ENCODE measurements at regions not wholly inside any gene's neighbourhood (a gene's known extent, or its start where the extent isn't known, plus 50 kb on each side); places are given as distances from the start of the nearest gene placed in this dataset.

DNA sequence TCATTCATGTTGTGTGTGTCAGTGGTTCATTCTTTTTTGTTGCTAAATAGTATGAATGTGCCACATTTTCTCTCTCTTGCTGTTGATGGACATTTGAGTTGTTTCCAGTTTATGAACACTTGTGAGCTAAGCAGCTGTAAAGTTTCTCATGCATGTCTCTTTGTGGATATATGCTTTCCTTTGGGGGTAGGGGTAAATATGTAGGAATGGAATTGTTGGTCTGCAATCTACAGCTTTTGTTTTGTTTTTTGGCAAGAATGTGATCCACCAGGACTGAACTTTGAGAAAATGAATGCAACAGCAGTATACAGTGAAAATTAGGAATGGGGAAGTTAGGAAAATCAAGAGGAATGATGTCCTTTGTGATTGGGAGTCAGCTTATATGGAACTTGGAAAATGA, 226.3 kb downstream of the CDCA7 start:
- TF ChIP-seq, protein P1, sequence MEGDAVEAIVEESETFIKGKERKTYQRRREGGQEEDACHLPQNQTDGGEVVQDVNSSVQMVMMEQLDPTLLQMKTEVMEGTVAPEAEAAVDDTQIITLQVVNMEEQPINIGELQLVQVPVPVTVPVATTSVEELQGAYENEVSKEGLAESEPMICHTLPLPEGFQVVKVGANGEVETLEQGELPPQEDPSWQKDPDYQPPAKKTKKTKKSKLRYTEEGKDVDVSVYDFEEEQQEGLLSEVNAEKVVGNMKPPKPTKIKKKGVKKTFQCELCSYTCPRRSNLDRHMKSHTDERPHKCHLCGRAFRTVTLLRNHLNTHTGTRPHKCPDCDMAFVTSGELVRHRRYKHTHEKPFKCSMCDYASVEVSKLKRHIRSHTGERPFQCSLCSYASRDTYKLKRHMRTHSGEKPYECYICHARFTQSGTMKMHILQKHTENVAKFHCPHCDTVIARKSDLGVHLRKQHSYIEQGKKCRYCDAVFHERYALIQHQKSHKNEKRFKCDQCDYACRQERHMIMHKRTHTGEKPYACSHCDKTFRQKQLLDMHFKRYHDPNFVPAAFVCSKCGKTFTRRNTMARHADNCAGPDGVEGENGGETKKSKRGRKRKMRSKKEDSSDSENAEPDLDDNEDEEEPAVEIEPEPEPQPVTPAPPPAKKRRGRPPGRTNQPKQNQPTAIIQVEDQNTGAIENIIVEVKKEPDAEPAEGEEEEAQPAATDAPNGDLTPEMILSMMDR (IDR thresholded peaks at IDR 0.05), result no peak
- TF ChIP-seq ZFX (IDR thresholded peaks at IDR 0.05; ENCODE audit: borderline replicate concordance), result no peak
